Ishikawa (cell line): ENCODE measurements at regions not wholly inside any gene's neighbourhood (a gene's known extent, or its start where the extent isn't known, plus 50 kb on each side); places are given as distances from the start of the nearest gene placed in this dataset.

Experiments
- CEBPB ChIP-seq: IDR thresholded peaks from 2 replicates; pipeline ENCODE4 v1.6.1; 2012
- CREB1 ChIP-seq: IDR thresholded peaks from 2 replicates; pipeline ENCODE4 v1.6.1; 2012; ENCODE audit warnings: low read depth
- EGR1 ChIP-seq: IDR thresholded peaks from 2 replicates; pipeline ENCODE4 v1.6.1; 2012
- EP300 ChIP-seq: IDR thresholded peaks from 2 replicates; pipeline ENCODE4 v1.6.1; 2012; ENCODE audit warnings: borderline replicate concordance
- FOXM1 ChIP-seq: IDR thresholded peaks from 2 replicates; pipeline ENCODE4 v1.6.1; 2012; ENCODE audit warnings: low read depth, borderline replicate concordance
- NFIC ChIP-seq: IDR thresholded peaks from 2 replicates; pipeline ENCODE4 v1.6.1; 2012
- RAD21 ChIP-seq: IDR thresholded peaks from 2 replicates; pipeline ENCODE4 v1.6.1; 2012; ENCODE audit warnings: low read depth
- TAF1 ChIP-seq: IDR thresholded peaks from 2 replicates; pipeline ENCODE4 v1.6.1; 2012; ENCODE audit warnings: low read depth, mild to moderate bottlenecking
- TCF12 ChIP-seq: IDR thresholded peaks from 2 replicates; pipeline ENCODE4 v1.6.1; 2012; ENCODE audit warnings: low read depth
- TEAD4 ChIP-seq: IDR thresholded peaks from 2 replicates; pipeline ENCODE4 v1.6.1; 2012
- YY1 ChIP-seq: IDR thresholded peaks from 2 replicates; pipeline ENCODE4 v1.6.1; 2012; ENCODE audit warnings: low read depth
- ZBTB7A ChIP-seq: IDR thresholded peaks from 2 replicates; pipeline ENCODE4 v1.6.1; 2012; ENCODE audit warnings: low read depth
- TF ChIP-seq, protein P1 (sequence below): IDR thresholded peaks from 2 replicates; pipeline ENCODE4 v1.6.1; 2012
- TF ChIP-seq, protein P2 (sequence below): IDR thresholded peaks from 2 replicates; pipeline ENCODE4 v1.6.1; 2012
- TF ChIP-seq, protein P3 (sequence below): IDR thresholded peaks from 2 replicates; pipeline ENCODE4 v1.6.1; 2012; ENCODE audit warnings: low read depth, mild to moderate bottlenecking

DNA sequence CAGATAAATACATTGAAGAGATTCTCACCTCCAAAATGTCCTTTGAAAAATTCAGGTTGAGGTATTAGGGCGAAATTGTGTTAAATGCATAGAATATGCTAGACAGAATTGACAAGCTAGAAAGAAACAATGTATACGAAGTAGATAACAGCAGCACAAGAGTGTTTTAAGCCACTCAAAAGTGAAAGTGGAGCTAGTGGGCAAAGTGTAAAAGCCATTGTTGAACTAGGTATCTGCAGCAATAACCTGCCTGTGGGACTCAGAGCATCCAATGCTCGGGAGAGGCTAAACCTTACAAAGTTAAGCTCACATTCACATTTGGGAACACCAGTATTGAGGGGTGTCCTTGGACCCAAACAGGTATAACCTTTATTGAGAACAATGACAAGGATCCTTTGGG lies 180.6 kb upstream of the TMPO start:
- TF ChIP-seq TAF1 (no peak), EGR1 (no peak), CREB1 (no peak), YY1 (no peak), NFIC (no peak), ZBTB7A (no peak), CEBPB (no peak), EP300 (no peak), TEAD4 (no peak), FOXM1 (no peak), RAD21 (no peak), TCF12 (no peak)
- TF ChIP-seq, protein P1, sequence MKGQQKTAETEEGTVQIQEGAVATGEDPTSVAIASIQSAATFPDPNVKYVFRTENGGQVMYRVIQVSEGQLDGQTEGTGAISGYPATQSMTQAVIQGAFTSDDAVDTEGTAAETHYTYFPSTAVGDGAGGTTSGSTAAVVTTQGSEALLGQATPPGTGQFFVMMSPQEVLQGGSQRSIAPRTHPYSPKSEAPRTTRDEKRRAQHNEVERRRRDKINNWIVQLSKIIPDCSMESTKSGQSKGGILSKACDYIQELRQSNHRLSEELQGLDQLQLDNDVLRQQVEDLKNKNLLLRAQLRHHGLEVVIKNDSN: no peak
- TF ChIP-seq, protein P2, sequence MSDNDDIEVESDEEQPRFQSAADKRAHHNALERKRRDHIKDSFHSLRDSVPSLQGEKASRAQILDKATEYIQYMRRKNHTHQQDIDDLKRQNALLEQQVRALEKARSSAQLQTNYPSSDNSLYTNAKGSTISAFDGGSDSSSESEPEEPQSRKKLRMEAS: no peak

DNA sequence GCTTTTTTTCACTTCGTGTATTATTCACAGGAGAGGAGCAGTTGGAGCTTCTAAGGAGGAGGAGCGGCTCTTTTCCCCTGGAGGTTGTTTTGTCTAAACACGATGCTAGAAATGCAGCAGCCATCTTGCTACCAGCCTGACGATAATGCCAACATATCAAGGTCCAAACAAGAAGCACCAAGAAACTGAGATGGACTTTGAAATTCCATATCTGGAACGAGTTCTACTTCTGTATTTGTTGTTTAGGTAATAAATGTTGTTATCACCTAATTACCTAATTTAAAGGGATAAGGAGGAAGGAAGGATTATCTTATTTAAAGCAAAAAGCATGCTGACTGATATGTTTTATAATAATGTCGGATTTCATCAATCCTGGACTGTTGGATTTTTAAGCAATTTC lies 174.4 kb upstream of the TMPO start:
- TF ChIP-seq TCF12 (no peak), NFIC (no peak), TEAD4 (no peak), CREB1 (no peak), EP300 (no peak), YY1 (no peak), CEBPB (no peak), FOXM1 (no peak), RAD21 (no peak), ZBTB7A (no peak), TAF1 (no peak), EGR1 (no peak)
- TF ChIP-seq, protein P3, sequence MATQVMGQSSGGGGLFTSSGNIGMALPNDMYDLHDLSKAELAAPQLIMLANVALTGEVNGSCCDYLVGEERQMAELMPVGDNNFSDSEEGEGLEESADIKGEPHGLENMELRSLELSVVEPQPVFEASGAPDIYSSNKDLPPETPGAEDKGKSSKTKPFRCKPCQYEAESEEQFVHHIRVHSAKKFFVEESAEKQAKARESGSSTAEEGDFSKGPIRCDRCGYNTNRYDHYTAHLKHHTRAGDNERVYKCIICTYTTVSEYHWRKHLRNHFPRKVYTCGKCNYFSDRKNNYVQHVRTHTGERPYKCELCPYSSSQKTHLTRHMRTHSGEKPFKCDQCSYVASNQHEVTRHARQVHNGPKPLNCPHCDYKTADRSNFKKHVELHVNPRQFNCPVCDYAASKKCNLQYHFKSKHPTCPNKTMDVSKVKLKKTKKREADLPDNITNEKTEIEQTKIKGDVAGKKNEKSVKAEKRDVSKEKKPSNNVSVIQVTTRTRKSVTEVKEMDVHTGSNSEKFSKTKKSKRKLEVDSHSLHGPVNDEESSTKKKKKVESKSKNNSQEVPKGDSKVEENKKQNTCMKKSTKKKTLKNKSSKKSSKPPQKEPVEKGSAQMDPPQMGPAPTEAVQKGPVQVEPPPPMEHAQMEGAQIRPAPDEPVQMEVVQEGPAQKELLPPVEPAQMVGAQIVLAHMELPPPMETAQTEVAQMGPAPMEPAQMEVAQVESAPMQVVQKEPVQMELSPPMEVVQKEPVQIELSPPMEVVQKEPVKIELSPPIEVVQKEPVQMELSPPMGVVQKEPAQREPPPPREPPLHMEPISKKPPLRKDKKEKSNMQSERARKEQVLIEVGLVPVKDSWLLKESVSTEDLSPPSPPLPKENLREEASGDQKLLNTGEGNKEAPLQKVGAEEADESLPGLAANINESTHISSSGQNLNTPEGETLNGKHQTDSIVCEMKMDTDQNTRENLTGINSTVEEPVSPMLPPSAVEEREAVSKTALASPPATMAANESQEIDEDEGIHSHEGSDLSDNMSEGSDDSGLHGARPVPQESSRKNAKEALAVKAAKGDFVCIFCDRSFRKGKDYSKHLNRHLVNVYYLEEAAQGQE: no peak
- TF ChIP-seq, protein P2: no peak
- TF ChIP-seq, protein P1: no peak

DNA sequence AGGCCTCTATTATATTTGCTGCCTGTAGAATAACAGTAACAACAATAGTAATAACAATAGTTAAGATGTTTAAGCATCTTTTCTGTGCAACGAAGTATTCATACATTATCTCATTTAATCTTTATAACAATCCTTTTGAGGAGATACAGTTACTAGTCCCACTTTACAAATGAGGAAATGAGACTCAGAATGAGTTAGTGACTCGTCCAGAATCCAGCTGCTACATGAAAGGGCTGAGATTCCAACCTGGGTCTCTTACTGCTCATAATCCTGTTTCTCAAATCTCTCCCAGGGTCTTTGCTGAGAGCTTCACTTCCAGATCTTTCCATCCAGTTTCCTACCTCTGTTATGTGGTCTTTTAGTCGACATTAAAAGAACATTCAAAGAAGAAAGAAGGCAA lies 173.7 kb upstream of the TMPO start:
- TF ChIP-seq FOXM1 (no peak), TCF12 (no peak), CREB1 (no peak), RAD21 (no peak), NFIC (no peak), ZBTB7A (no peak), CEBPB (no peak), TEAD4 (no peak), EP300 (no peak), EGR1 (no peak), YY1 (no peak), TAF1 (no peak)
- TF ChIP-seq, protein P2: no peak
- TF ChIP-seq, protein P3: no peak
- TF ChIP-seq, protein P1: no peak

DNA sequence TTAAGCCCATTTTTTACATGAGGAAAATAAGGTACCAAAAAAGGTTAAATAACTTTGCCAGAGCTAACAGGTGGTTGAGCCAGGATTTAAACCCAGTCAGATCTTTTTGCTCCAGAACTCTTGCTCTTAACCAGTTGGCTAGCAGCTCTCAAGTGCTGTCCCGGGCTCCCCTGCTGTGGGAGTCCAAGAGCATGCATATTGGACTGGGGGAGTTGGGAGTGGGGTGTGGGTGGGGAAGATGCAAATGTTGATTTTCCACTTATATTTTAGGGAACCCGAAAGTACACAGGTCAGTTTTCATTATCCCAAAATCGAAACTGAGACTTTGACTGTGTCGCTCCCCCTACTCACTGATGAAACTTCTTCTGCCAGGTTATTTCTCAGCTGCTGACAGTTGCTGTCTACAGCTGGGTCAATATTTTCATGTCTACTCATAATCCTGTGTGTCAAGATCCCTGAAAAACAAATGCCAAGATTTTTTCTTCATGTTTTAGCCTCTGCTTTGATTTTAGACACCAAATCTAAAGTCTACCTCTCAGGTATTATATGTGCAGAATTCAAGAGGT lies 172.3 kb upstream of the TMPO start:
- no peak for TF ChIP-seq TAF1

DNA sequence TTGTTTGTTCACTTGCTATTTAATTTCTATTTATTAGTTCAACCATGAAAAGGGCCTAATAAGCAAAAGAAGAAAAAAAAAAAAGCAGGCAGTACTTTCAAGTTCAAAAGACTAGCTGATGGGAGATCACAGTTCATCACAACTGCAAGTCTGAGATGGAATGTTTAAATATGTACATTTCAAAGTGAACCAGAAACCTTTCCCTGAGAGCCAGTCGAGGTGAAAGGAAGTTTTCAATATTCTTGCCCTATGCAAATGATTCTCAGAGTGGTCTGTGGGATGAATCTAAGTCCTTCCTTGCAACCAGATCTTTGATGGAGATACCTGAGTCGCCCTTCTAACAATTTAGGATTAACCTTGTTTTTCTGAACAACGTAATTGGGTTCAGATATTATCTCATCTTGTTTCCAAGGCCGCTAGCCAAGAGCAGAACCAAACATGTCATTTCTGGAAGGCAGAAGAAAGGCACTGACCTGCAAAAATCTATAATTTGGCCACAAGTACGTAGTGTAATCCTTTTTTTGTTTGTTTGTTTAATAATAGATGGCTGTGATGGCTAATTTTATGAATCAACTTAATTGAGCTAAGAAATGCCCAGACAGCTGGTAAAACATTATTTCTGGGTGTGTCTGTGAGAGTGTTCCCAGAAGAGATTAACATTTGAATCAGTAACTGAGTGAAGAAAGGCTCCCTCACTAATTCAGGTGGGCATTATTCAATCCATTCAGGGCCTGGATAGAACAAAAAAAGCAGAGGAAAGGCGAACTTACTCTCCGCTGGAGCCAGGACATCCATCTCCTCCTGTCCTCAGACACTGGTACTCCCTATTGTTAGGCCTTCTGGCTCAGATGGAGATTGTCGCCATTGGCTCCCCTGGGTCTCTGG lies 171.1 kb upstream of the TMPO start:
- no peak for TF ChIP-seq EP300
- TF ChIP-seq TEAD4: no peak
- no peak for TF ChIP-seq TAF1
- TF ChIP-seq, protein P3: no peak
